GM13976 (cell line): ENCODE measurements at regions not wholly inside any gene's neighbourhood (a gene's known extent, or its start where the extent isn't known, plus 50 kb on each side); places are given as distances from the start of the nearest gene placed in this dataset.

Experiments
- DNase-seq: peaks from one replicate; pipeline ENCODE4 v3.0.0; 2012; ENCODE audit warnings: low spot score
- in situ Hi-C: fragments of 300-500 bp; cut with MboI; formaldehyde crosslinking; loops from one replicate; pipeline ENCODE4 v1.12.0; 2022; ENCODE audit warnings: low sequenced_read_pairs, mixed read lengths, inconsistent platforms; ENCODE audit not compliant: unreplicated experiment
- TF ChIP-seq, protein P1 (sequence below): IDR thresholded peaks from 2 replicates; pipeline ENCODE4 v1.5.1; 2012; ENCODE audit warnings: borderline replicate concordance, mild to moderate bottlenecking; ENCODE audit not compliant: insufficient read depth; ENCODE audit errors: extremely low read depth, missing control alignments, control extremely low read depth

DNA sequence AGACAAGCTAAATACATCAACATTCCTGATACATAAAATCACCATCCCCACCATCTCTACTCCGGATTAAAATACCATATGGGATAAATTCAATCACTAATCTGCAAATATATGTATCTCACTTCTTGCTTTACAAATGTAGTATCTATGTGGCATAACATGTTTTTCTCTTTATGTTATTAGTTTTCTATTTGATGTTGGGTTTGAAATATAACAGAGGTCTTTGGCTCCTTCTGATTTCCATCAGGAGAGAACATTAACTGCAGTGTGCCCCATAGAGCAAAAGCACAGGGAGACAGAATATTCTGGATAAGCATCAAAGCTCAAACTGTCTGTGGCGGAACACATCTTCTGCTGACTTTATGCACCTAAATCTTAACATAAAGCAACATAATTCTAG, 547.2 kb upstream of the CDH8 start:
- no peak for DNase-seq
- TF ChIP-seq, protein P1, sequence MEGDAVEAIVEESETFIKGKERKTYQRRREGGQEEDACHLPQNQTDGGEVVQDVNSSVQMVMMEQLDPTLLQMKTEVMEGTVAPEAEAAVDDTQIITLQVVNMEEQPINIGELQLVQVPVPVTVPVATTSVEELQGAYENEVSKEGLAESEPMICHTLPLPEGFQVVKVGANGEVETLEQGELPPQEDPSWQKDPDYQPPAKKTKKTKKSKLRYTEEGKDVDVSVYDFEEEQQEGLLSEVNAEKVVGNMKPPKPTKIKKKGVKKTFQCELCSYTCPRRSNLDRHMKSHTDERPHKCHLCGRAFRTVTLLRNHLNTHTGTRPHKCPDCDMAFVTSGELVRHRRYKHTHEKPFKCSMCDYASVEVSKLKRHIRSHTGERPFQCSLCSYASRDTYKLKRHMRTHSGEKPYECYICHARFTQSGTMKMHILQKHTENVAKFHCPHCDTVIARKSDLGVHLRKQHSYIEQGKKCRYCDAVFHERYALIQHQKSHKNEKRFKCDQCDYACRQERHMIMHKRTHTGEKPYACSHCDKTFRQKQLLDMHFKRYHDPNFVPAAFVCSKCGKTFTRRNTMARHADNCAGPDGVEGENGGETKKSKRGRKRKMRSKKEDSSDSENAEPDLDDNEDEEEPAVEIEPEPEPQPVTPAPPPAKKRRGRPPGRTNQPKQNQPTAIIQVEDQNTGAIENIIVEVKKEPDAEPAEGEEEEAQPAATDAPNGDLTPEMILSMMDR = no peak
- in situ Hi-C loops = no loop called here

DNA sequence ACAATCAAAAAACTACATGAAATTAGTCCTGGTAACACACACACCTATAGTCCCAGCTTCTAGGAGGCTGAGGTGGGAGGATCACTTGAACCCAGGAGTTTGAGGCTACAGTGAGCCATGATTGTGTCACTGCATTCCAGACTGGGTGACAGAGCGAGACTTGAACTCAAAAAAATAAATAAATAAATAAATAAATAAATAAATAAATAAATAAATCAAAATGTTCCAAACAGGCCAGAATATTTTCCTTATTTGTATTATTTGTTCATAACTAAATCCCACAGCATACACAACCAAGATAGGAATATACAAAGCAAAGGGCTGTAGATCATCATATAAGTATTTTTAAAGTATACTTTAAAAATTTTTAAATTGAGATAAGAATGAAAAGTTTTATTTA, 537.2 kb upstream of the CDH8 start:
- in situ Hi-C loops = no loop called here
- TF ChIP-seq, protein P1 = no peak
- DNase-seq = no peak

DNA sequence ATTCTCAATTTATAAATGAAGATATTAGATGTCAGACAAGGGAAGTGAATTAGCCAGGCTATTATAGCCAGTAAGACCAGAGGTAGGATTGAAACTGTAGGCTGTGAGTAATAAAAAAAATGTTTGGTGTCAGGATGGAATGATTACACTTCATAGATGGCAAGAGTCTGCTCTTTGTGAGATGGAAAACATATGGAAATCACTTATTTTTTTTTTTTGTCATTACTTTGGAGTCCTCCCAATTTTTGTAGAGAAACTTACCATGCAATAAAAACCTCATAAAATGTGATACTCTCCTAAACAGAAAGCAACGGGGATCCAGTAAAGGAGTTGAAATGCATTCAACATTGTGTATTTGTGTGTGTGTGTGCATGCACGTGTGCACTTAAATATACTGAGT, 532.7 kb upstream of the CDH8 start:
- TF ChIP-seq, protein P1 = no peak
- no peak for DNase-seq
- in situ Hi-C loops = no loop called here

DNA sequence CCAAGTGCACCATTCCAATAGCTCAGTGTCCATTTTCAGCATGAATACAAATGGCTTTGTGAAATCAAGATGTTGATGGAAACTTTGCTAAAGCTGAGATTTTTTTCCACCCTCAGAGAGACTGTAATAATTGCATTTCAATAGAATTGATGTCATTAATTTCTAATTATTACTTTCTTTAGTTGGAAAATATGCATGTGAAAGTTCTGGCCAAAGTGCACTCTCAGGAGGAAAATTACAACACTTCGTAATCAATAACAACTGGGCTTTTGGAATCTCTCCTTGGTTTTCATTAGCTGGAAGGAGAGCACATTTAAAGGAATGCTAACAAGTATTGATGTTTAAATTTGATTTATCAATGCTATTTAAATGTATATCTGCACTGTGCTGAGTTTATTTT, 529.5 kb upstream of the CDH8 start:
- in situ Hi-C loops = no loop called here
- no peak for DNase-seq
- TF ChIP-seq, protein P1 = no peak

DNA sequence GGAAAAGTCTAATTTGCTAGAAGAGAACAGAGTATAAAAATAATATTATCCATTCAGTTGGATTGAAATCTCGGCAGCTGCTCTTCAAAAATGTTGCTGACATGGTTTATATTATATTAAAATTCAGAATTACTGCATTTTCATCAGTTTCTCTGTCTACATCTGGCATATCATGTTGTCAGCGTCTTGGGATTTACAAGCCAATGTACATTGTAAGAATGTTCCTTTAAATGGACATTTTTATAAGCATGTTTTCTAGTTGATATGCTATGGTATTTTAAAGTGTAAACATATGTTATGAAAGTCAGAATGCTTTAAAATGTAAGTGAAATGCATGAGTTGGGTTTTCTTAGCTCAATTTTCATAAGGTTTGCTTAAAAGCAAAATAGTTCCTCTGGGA, 528.1 kb upstream of the CDH8 start:
- TF ChIP-seq, protein P1 = no peak
- no peak for DNase-seq
- in situ Hi-C loops = no loop called here

DNA sequence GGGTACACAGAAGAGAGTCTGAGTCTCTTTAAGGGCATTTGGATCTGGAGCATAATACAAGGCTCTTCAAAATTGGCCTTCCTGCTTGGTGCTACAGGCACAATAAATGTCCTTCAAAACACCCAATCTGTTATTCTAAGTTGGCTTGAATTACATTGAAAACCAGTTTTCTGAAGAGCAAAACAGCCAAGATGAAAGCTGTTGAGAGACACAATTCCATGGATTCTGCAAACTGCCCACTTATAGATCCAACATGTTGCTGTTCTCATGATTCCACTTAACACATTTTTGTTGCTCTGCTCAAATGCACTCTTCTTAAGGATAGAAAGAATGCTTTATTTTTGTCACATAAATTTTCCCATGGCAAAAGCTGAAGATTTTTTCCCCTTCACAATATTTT, 525.9 kb upstream of the CDH8 start:
- in situ Hi-C loops = no loop called here
- no peak for DNase-seq
- TF ChIP-seq, protein P1 = no peak

DNA sequence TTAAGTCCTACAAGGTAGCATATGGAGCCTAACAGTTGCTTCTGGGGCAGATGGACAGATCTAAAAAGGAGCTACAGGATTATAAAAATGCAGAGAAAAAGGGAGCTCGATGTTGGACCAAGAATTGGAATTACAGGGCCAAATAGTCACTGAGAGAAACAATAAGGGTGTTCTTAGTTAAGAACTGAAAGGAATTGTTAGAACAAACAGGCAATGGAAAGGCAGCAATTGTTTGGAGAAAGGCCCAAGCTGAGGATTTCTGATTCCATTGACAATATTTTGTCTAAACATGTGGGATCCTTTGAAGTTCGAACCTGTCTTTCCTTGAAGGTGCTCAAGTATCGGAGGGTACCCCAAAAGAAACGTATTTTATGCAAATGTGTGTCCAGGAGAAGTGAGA, 513.6 kb upstream of the CDH8 start:
- TF ChIP-seq, protein P1 = no peak
- no peak for DNase-seq
- in situ Hi-C loops = no loop called here
